Fibroblast of the conjunctiva (primary cell): ENCODE measurements at regions not wholly inside any gene's neighbourhood (a gene's known extent, or its start where the extent isn't known, plus 50 kb on each side); places are given as distances from the start of the nearest gene placed in this dataset.
"Not testable (repeated sequence)": the region's sequence is repeated elsewhere in the genome, so short reads cannot be mapped to it uniquely, and the experiment has no call there.

Experiments
- DNase-seq: peaks from one replicate; pipeline ENCODE4 v3.0.0-alpha.2; 2010; ENCODE audit warnings: low read depth

DNA sequence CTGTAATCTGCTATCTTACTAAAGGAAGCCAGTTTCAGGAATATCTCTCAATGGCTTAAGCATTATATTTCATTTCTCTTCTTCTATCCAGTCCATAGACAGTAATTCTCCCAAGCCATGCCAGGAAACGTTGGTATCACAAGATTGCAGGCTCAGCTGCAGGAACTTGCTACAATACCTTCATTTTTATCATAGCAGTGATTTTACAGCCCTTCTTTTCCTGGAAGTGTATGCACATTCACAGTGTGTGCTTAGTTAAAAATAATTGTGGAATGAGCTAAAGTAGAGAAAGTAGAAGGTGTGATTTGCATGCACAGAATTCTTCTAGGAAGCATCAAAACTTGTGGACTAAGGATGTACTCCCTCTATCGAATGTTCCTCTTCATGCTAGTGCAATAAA, 647.2 kb upstream of the PTBP2 start:
- no peak for DNase-seq

DNA sequence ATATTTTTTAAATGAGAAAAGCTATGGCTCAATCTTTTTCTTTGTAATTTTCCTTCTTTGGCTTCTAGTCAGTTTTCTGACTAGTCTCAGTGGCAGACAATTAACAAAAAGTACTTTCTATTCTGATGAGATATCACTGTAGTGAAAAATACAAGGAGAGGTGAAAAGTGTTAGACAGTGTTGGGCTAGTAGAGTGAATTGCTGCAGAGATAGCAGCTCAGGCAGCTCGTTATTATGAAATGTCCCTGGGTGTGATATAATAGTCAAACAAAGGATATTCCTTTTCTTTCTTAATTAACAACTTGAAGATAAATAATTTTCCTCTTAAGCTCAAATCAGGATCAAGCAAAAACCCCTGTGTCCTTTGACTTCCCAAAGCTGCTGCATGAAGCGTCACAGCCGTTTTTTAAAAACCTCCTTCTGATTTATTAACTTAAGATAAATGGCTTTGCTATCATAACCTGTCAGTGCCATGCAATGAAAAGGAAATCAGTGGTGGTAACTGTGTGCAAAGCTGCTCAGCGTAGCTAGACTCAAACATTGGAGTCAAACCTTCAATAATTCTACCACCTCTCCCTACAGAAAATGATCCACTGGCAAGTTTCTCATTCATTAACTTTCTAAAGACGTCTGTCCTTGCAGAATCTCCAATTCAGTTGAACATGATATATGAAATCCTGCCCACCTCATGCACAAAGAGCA, 646.6 kb upstream of the PTBP2 start:
- no peak for DNase-seq

- no peak for DNase-seq
Observed at GRCh38 chr1:96075704-96076455, 645.7 kb upstream of the PTBP2 start.

DNA sequence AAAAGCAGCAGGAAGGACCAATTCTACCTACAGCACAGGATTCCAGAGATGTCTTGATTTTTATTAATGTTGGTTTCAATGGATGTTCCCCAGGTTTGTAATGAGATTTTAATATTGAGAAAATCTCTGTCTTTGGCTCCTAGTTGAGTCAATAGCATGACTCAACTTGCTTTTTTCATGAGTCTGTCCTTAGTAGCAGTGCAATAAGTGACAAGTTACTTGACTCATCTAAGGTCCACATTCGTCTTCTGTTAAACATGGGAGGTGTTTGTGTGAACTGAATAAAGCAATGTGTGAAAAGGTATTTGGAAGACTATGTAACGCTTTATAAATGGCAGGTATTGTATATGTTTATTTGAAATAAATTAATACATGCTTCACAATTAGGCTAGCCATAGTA, 645.0 kb upstream of the PTBP2 start:
- DNase-seq = no peak

DNA sequence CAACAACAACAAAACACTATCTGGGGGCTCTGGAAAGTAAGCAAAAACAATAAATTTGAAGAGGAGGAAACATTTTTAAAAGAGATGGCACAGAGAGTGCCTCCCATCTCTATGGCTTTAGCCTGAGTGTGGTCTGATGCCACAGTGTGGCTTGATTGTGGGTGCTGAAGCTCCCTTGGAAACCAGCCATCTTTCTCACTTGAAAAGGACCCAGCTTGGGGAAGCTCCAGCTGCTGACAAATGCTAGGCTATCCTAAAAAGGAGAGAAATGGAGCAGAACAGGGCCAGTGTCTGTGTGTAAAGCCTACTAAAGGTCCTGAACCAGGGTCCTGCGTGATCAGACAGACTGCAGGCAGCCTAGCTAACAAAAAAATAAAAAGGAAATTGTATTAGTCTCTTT, 642.0 kb upstream of the PTBP2 start:
- DNase-seq = no peak

DNA sequence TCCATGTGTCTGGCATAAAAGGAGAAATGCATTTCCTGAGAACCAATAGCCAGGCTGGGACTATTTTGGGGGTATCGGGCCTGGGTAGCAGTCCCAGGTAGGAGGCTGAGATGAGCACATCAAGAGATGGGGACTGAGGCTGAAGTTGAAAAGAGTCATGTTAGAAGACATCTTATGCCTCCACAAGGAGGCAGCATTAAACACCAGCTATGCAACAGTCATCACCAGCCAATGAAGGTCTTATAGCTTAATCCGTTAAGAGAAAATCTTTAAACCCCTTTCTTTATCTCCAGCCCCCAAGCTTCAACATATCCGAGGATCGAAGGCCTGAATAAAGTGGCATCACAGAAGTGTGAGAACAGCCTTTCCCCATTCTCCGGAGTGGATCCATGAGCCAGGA, 640.7 kb upstream of the PTBP2 start:
- DNase-seq = no peak

GRCh38 chr1:96087719-96088118, 633.9 kb upstream of the PTBP2 start:
- DNase-seq = no peak

- no peak for DNase-seq
Observed at GRCh38 chr1:96090134-96090533, 631.5 kb upstream of the PTBP2 start.

DNA sequence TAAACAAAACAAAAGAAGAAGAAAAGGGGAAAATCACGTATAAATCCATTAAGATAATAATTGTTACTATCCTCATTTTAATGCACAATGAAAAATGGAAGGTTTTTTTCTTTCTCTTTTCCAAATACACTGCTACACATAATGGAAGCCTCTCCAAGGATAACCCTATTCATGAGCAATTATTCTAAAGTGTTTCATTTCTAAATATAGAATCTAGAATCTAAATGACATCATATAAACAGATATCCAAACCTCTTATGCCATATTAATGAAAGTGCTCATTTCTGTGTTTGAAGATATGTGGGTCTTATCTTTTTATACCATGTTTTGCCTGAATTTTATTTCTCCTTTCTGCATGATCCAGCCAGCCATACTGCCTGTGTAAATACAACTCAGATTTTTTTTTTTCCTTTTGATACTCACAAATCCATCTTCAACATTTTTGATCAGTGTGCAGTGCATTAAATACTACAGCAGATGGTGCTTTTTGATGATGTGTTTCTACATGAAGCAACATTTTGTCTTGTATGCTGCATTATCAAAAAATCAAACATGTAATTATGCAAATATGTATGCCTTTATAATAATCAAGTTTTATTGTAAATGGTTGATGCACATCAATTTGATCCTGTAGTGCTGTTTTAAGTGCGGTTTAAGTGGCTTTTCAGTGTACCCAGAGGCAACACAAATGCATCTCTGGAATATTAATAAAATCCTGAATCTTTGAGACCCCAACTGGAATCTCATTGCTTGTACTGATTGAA, 625.6 kb upstream of the PTBP2 start:
- no peak for DNase-seq

GRCh38 chr1:96096613-96097321, 624.8 kb upstream of the PTBP2 start:
- no peak for DNase-seq

- DNase-seq = no peak
Observed at GRCh38 chr1:96104506-96104905, 617.1 kb upstream of the PTBP2 start.

- no peak for DNase-seq
Observed at GRCh38 chr1:96104906-96105305, 616.7 kb upstream of the PTBP2 start.

DNA sequence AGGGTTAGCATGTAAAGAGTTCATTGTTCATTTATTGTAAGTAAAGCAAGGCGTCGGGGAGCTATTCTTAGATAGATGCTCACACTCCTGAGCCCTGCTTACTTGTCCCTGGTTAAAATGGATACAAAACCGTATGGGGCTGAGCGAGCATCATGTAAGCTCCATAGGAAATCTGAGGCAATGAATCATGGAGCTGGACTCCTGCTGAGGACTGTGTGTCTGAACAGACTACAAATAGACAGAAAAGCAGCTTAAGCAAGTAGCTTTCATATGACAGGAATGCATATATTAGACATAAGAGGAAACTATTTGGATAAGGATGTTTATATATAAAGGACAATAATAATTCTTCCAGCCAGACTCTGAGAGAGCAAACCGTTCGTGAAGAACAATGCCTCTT, 604.9 kb upstream of the PTBP2 start:
- no peak for DNase-seq

GRCh38 chr1:96130432-96130831, 591.2 kb upstream of the PTBP2 start:
- DNase-seq = no peak

DNA sequence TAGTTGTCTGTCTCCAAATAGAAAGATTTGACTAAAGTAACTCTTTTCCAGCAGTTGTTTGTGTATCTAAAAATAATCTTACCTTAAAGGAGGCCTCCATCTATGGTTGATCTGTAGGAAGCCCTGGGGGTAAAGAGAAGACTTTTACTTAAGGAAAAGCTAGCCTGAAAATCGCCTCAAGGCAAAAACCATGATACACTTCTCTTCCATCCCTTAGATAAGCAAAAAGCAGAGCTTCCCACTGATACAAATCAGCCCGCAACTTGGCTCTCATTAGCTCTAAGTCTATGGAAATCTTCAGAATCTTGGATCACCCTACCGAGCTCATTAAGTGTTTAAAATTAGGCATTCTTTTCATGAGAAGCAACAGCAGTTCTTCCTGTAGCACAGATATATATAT, 576.9 kb upstream of the PTBP2 start:
- DNase-seq = no peak

GRCh38 chr1:96145492-96145891, 576.1 kb upstream of the PTBP2 start:
- no peak for DNase-seq

DNA sequence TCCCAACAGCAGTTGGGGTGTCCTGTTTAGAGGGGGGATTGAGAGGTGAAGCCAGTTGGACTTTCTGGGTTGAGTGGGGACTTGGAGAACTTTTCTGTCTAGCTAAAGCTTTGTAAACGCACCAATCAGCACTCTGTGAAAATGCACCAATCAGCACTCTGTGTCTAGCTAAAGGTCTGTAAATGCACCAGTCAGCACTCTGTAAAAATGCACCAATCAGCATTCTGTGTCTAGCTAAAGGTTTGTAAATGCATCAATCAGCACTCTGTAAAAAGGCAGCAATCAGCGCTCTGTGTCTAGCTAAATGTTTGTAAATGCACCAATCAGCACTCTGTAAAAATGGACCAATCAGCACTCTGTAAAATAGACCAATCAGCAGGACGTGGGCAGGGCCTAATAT, 568.6 kb upstream of the PTBP2 start:
- not testable (repeated sequence) for DNase-seq

DNA sequence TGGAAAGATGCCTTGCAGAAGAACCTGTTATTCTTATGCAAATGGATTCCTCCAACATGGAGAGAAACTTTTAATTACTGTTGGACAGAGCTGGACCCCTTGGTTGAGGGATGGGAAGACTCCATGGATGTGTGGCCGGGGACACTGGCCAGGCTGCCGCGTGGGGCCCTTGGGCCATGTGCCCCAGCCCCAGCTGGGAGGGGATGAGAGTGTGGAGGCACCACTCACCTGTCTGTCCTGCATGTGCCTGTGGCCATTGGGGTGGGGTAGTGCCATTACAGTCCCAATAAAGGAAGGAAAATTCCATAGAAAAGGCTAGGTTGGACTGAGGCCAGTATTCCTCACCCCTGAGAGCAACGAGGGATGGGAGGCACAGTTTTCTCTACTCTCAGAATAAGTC, 564.5 kb upstream of the PTBP2 start:
- no peak for DNase-seq

DNA sequence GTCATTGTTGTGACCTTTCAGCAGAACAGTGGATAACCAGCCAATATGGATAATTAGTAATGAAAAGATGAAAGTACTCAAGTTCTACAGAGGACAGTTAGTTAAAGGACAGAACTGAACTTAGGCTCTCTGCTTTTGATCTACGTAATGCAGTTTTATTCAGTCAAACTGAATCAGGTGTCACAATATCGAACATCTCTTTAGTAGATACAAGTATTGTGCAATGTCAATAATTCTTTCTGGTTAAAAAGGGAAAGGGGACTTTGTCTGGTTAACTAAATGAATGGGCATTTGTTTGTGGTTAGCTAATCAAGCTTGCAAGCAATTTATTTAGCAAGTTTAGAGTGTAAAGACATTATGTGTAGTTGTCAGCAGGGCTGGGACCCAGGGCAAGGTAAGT, 562.2 kb upstream of the PTBP2 start:
- no peak for DNase-seq

- DNase-seq = no peak
Observed at GRCh38 chr1:96164053-96164452, 557.5 kb upstream of the PTBP2 start.

DNA sequence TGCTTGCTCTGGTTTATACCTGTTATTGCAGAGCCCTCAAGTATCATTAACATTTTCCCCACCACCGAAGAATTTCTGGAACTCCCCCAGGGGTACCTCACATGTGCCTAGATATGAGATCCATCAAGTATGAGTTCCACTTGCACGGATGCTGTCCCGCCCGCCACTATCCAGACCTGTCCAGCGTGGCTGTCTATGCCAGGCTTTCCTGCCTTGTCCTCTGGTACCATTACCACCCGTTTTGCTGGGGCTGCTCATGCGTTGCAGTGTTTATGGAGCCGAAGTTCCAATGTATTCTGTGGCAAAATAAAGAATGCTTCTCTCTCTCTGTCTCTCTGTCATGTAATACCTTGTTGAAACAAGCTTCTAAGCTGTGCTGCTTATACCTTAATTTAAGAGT, 543.5 kb upstream of the PTBP2 start:
- DNase-seq = no peak

GRCh38 chr1:96183485-96183884, 538.1 kb upstream of the PTBP2 start:
- DNase-seq = no peak

DNA sequence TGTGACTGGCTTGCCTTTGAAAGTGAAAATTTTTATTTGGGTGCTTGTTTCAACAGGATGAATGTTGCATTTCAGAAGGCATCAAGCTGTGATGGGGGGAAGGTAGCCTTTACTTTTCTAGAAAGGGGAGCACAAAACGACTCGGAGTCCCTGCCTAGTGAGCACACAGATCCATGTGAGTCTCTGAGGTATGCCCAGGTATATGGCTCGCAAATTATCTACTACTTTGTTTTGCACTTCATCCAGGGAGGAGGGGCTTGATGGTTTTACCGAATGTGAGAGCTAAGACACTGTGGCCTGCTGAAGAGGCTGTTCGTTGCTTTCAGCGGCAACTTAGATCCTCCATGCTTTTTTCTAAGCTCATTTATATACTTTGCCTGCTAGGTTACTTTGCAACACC, 537.7 kb upstream of the PTBP2 start:
- DNase-seq = no peak
